HG02763 (cell line): ENCODE measurements at regions not wholly inside any gene's neighbourhood (a gene's known extent, or its start where the extent isn't known, plus 50 kb on each side); places are given as distances from the start of the nearest gene placed in this dataset.
"Not testable (repeated sequence)": the region's sequence is repeated elsewhere in the genome, so short reads cannot be mapped to it uniquely, and the experiment has no call there.

Source experiments
- ATAC-seq: cut with Tn5 transposase; IDR thresholded peaks from one replicate; pipeline ENCODE4 v1.9.1; 2021; ENCODE audit warnings: mild to moderate bottlenecking, moderate library complexity; ENCODE audit not compliant: unreplicated experiment

DNA sequence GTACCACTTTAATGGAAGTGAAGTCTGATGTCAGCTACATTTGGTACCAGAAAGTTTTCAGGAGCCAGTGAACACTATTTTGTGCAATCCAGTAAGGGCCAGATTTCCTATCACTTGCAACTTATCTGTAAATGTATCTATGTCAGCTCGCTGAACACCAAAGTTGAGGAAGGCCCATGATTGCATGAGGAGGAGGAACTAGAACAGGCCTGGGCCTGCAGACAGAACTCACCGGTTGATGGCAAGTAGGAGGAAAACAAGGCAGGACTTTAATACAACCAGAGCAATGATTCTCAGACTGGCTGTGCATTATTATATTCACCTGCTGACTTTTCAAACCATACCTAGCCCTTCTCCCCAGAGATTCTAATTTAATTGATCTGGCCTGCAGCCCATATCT is 540.2 kb downstream of the CETN3 start:
- ATAC-seq, result no peak

GRCh38 chr5:89866410-89866809 is 543.1 kb downstream of the CETN3 start:
- no peak for ATAC-seq

GRCh38 chr5:89864941-89865340 is 544.6 kb downstream of the CETN3 start:
- no peak for ATAC-seq

DNA sequence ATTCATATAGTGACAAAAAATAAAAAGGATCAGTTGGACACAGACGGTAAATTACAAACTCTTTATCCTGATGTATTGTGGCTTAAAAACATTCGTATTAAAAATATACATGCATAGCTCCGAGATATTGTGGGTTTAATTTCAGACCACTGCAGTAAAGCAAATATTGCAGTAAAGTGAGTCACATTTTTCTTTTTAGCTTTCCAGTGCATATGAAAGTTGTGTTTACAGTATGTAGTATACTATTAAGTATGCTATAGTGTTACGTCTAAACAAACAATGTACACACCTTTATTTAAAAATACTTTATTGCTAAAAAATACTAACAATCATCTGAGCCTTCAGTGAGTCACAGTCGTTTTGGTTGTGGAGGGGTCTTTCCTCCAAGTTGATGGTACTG is 551.8 kb downstream of the CETN3 start:
- ATAC-seq, result no peak

- ATAC-seq, result no peak
Observed at GRCh38 chr5:89855417-89855816, 554.1 kb downstream of the CETN3 start.

DNA sequence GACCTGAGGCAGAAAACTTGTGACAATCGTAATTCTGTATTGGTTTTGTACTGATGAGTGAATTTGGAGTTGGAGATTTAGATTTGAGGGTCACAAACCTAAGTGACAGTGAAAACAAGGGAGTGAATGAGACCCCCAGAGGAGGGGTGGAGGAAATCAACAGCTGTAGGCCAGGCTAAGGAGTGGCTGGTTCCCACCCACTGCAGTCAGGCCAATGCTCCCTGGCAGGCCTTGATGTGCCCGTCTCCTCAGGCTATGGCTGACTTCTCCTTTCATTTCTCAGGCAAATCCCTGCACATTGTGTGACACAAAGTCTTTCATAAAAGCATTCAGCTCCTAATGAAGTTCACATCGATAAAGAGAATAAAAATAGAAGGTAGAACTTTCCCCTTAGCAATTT is 557.6 kb downstream of the CETN3 start:
- no peak for ATAC-seq

DNA sequence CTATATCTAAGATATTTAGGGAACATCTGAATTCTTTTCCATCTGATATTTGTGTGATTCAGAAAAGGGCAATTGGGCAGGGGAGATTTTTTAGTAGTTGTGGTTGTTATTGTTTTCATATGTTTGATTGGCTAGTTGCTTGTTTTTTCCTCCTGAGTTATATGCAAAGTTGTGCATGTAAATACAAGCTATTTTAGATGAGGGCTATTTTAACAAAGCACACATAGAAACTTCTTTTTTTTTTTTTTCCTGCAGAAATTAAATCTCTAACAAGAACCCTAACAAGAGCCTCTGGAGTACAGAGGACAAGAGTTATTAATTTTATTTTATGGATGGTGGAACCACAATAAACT is 559.1 kb downstream of the CETN3 start:
- no peak for ATAC-seq

DNA sequence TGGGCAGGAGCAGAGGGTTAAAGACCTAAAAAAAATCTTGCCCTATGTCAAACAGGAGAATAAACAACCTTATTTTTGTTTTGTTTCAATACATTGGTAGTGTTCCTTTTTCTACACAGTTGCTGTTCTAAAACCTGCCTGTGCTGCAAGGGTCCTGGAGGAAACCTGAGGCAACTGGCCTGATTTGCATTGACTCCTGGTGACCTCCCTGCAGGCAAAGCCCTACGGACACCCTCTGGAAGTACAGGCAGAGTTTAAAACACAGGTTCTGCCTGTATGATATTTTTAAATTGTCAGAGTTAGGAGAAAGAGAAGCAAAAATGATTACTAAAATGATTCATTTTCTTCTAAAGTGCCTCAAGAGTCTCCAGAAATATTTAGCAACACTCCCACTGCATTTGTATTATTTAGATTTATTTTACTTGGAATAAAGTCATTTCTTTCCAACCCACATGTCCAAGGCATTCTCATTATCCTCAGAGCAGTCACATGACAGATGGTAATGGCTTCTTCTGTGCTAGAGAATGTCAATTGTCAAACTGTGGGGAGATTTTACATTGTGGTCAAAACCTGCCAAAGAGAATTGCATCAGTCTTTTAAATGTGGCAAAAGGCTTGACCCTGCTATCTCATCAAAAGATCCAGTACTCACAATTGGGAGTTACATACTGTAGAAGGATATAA is 559.6 kb downstream of the CETN3 start:
- ATAC-seq, result no peak

- no peak for ATAC-seq
Observed at GRCh38 chr5:89847743-89848142, 561.8 kb downstream of the CETN3 start.

DNA sequence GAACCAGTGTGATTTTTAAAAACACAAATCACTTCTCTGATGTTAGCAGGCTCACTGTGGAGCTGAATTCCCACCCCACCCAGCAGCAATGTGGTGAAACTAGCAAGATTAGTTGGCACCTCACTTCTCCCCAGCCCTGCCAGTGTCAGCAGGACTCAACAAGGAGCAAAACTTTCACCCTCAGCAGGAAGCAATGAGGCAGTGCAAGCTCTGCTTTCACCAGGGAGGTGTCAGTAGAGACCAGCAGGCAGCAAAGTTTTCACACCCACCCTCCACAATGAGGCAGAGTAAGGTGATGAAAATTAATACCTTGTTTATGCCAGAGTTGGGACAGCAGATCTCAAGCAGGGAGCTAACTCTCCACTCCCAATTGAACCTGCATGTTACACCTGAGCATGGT is 565.0 kb downstream of the CETN3 start:
- no peak for ATAC-seq

GRCh38 chr5:89842531-89842930 is 567.0 kb downstream of the CETN3 start:
- no peak for ATAC-seq

DNA sequence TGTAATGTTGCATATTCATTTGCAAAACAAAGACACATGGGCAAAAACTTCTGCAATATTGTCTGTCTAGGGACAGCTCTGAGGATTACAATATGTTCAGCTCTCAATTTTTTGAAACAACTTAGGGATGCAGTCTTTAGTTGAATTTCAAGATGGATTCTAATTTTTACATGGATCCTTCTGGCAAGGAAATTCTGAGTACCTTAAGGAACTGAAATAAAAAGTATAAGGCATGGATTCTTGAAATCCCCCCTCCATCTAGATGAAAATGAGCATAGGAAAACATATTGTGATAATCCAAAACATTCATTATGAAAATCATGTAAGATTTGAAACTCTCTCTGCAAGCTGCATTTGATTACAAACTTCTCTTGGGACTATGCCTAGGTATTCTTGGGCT is 568.6 kb downstream of the CETN3 start:
- ATAC-seq, result no peak

- no peak for ATAC-seq
Observed at GRCh38 chr5:89830691-89831090, 578.9 kb downstream of the CETN3 start.

DNA sequence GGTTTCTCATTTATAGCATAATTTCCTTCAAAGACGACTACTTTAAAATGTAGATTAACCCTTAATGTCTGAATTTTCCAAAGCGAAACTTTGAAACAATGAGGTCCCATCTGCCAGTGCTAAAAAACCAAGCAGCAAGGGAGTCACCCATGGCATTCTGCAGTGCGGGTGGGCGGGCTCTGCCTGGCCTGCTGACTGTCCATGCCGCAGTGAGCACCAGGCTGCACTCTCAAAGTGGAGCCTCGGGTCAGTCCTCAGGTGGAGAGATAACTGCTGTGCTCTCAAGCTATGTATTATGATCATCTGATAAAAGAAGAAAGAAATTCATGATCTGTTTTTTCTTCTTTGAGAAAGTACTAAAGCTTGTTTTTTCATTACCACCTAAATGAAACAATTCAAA is 581.6 kb downstream of the CETN3 start:
- ATAC-seq, result no peak

DNA sequence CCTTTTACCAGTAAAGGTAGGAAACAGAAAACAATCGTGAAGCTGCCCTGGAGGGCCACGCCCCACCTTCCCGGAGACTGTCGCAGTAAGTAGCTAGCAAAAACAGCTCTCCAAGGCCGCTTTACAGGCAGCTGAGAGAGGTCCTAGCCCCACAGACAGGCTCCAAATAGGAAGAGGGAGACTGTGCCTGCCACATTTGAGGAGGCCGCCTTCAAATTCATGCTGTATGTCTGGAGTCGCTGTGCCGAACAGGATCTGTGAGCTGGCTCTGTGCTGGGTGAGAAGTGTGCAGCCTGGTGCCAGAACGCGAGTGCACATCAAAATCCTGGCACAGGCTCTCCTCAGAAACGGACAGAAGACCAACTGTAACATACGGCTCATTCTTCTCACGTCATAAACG is 582.2 kb downstream of the CETN3 start:
- no peak for ATAC-seq

DNA sequence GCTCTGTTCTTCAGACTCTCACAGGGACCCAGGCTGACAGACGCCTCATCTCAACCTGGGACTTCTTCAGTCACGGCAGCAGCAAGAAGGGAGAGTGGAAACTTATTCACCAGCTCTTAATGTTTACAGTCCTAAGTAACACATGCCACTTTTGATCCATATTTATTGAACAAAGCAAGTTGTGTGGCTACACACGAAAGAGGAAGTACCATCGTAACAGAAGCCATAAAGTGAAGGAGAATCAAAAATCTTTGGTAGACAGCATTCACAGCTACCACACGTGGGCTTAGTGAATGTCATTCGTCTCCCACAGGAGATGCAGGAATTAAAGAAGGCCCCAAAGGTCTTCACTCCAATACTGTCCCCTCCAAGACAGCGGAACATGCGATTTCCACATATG is 582.6 kb downstream of the CETN3 start:
- no peak for ATAC-seq

DNA sequence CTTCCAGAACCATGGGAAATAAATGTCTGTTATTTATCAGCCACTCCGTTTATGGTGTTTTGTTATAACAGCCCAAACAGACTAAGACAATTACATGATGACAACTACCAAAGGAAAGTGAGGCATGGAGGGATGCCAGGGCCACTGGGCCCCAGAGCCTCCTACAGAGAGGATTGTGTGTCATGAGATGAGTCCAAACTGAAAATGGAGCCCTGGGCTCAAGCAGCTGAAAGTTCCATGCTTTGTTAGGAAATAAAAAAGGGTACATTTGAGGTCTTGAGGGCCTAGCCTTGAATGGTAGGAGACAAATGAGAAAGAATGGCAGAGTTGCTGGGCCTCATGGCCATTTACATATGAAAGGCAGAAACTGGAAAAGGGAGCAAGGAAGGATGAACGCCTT is 586.5 kb downstream of the CETN3 start:
- ATAC-seq, result no peak

GRCh38 chr5:89817841-89818240 is 591.7 kb downstream of the CETN3 start:
- no peak for ATAC-seq

DNA sequence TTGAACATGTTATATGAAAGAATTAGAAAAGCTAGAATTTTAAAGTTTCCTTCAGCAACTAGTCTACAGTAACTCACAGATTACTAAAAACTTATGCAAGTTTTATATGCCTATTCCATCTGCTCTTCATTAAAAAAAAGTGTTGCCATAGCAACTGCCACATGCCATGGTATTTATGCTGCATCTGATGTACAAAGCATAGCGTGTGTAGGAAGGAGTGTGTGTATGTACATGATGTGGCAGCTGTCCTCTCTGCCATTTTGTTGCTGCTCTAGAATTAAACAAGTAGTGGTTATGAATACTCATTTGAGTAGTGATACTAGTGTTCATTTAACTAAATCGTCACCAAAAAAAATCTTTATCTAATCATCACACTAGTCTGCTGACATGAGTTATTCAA is 593.5 kb downstream of the CETN3 start:
- no peak for ATAC-seq

GRCh38 chr5:89800735-89801134 is 608.8 kb downstream of the CETN3 start:
- ATAC-seq, result not testable (repeated sequence)

- ATAC-seq, result not testable (repeated sequence)
Observed at GRCh38 chr5:89794504-89794903, 615.1 kb downstream of the CETN3 start.

- ATAC-seq, result not testable (repeated sequence)
Observed at GRCh38 chr5:89779734-89780133, 629.8 kb downstream of the CETN3 start.

GRCh38 chr5:89777758-89778157 is 631.8 kb downstream of the CETN3 start:
- no peak for ATAC-seq
